GM12865 (cell line): ENCODE measurements at regions not wholly inside any gene's neighbourhood (a gene's known extent, or its start where the extent isn't known, plus 50 kb on each side); places are given as distances from the start of the nearest gene placed in this dataset.

Experiments used
- DNase-seq: peaks from one replicate; pipeline ENCODE4 v3.0.0; 2010; ENCODE audit warnings: low read depth
- H3K4me3 ChIP-seq: 2 replicates; pipeline ENCODE4 v1.5.1; 2011; ENCODE audit warnings: mild to moderate bottlenecking, low read depth, low read length, control low read depth
- CTCF ChIP-seq: IDR thresholded peaks from 2 replicates; pipeline ENCODE4 v1.5.1; 2011; ENCODE audit warnings: low read length, control low read depth, low read depth, inconsistent platforms; ENCODE audit not compliant: insufficient read depth; ENCODE audit errors: missing control alignments

DNA sequence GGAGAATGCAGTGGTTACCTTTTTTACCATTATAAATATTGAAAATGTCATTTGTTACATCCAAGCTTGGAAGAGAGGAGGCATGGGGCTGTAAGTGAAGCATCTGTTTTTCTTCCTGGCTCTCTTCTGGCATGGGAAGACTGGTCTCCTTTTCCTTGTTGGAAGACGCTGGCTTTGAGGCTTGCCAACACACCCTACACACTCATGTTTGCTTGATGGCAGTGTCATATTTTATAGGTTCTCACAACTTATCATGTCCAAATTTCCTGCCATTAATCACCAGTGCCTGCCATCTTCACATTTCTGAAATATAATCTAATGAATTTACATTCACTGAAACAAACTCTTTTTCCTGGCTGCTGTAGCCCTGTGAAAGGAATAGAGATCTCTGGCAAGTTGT is 252.9 kb downstream of the MAN2A1 start:
- TF ChIP-seq CTCF, result no peak
- H3K4me3 ChIP-seq, result no peak overlapping the region
- DNase-seq, result no peak

DNA sequence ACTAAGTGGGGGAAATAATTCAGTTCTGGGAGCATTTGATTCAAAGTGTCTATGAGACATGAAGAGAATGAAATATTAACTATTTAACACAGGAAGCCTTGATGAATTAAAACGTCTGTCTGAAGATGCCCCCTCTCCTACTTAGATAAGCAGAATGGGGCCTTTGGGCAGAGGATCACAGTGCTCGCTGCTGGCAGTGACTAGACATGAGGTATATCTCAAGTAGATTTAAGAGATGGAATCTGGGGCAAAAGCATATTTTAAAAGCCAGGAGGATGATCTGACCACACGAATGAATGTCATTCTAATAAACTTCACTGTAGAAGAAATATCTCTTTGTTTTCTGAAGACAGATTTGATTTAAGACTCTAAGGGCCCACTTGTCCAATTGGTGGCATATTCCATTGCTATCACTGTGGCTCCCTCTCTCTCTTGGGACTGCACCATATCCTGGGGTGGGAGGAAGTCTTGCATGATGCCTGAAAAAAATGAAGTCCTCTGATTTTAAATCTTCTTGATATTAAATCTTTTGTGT is 254.0 kb downstream of the MAN2A1 start:
- no peak for TF ChIP-seq CTCF
- no peak overlapping the region for H3K4me3 ChIP-seq
- no peak for DNase-seq

DNA sequence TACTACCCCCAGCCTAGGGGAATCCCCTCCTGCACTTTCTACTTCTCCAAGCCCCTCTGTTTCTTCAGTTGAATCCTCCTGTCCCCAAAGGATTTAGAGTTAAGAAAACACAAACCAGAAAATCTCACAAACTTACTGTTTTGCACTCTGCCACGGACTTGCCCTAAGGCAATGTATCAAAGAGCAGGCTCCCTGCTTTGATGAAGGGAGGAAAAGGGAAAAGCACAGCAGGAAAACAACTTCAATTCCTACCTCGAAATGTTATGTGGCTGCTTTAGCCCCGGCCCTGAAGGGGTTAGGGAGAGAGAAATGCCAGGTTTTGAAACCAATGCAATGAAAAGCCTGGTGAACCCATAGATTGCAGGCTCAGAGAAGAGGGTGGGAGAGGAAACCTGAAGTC is 254.7 kb downstream of the MAN2A1 start:
- no peak overlapping the region for H3K4me3 ChIP-seq
- no peak for DNase-seq
- TF ChIP-seq CTCF, result no peak

DNA sequence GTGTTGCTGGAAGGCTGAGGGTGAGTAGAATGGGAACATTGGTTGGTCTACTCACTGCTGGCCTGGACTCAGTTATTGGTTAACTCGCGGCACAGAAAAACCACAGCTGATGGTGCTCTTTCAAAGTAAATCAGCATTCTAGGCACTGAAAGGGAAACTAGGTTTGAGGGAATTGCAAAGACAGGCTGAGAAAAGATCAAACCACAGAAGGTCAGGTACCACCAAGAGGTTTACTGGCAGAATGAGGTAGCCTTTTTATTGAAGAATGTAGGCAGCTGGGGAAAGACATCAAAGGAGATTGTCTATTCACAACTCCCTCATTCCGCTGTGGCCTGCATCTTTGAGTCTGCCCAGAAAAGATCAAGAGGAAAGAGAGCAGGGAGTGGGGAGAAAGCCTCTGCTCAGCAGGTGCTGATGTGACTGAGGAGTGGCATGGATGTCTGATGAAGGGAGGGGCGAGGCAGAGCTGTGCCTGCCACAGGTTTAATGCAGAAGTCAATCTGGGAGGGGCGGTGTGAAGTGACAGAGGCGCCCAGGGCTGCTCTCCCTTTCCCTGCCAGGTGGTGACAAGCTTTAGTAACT is 255.5 kb downstream of the MAN2A1 start:
- H3K4me3 ChIP-seq, result no peak overlapping the region
- DNase-seq, result peak; percentile 26
- TF ChIP-seq CTCF, result no peak

- no peak for TF ChIP-seq CTCF
- H3K4me3 ChIP-seq, result no peak overlapping the region
- no peak for DNase-seq
Measured at GRCh38 chr5:109945723-109946480, 256.2 kb downstream of the MAN2A1 start.

DNA sequence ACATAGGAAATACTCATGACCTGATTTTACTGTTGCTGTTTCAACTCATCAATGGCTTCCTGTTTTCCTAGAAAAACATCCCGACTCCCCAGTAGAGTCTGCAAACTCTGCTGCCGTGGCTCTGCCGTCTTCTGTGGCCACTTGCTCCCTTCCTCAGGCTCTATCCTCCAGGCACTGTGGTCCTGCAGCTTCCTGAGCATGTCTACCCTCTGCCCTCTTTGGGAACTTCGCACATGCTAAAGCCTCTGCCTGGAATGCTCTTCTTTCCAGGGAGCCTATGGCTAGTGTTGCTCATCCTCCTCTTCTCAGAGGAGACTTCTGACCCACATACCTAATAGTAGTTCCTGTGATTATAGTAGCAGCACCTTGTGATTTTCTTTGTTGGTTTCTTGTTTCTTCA is 256.9 kb downstream of the MAN2A1 start:
- no peak overlapping the region for H3K4me3 ChIP-seq
- no peak for DNase-seq
- TF ChIP-seq CTCF, result no peak

- H3K4me3 ChIP-seq, result no peak overlapping the region
- no peak for TF ChIP-seq CTCF
- no peak for DNase-seq
Measured at GRCh38 chr5:109947667-109948066, 257.9 kb downstream of the MAN2A1 start.
